Suprapubic skin (tissue), 3 donors: ENCODE measurements at regions not wholly inside any gene's neighbourhood (a gene's known extent, or its start where the extent isn't known, plus 50 kb on each side); places are given as distances from the start of the nearest gene placed in this dataset.
"Not testable (repeated sequence)": the region's sequence is repeated elsewhere in the genome, so short reads cannot be mapped to it uniquely, and the experiment has no call there.

ENCODE experiments used
- POLR2AphosphoS5 ChIP-seq, 3 donors: sonication (generic); formaldehyde crosslinking; IDR thresholded peaks; one replicate each; pipeline ENCODE4 v1.6.1; 2017; ENCODE audit warnings: antibody characterized with exemption in 3 of 3
- TF ChIP-seq, protein P1 (sequence below), 2 donors: fragments of 200-600 bp in 1 of 2; fragments of 450-650 bp in 1 of 2; sonication (generic) in 1 of 2; IDR thresholded peaks; one replicate each; pipeline ENCODE4 v1.5.1; 2016 to 2019; ENCODE audit warnings: antibody characterized with exemption in 2 of 2, mild to moderate bottlenecking in 1 of 2, moderate library complexity in 1 of 2

DNA sequence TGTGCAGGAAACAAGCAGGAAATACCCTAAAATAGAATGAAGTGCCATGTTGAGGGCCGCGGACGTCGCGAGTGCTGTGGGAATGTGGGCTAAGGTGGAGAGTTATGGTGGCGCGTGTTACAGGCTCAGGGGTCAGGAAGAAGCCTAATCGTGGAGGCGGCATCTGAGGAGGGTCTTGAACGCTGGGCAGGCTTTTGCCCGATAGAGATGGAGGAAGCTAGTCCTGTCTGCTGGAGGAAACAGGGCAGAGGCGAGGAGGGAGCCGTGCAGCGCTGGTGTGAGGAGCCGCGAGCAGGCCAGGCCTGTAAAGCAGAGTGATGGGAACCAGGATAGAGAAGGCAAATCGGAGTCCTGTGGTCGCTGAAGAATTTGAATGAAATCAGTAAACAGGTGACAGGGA is 1759.8 kb upstream of the DEFB115 start:
- TF ChIP-seq, protein P1, sequence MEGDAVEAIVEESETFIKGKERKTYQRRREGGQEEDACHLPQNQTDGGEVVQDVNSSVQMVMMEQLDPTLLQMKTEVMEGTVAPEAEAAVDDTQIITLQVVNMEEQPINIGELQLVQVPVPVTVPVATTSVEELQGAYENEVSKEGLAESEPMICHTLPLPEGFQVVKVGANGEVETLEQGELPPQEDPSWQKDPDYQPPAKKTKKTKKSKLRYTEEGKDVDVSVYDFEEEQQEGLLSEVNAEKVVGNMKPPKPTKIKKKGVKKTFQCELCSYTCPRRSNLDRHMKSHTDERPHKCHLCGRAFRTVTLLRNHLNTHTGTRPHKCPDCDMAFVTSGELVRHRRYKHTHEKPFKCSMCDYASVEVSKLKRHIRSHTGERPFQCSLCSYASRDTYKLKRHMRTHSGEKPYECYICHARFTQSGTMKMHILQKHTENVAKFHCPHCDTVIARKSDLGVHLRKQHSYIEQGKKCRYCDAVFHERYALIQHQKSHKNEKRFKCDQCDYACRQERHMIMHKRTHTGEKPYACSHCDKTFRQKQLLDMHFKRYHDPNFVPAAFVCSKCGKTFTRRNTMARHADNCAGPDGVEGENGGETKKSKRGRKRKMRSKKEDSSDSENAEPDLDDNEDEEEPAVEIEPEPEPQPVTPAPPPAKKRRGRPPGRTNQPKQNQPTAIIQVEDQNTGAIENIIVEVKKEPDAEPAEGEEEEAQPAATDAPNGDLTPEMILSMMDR (IDR thresholded peaks at IDR 0.05), result not testable (repeated sequence)
- not testable (repeated sequence) for TF ChIP-seq POLR2AphosphoS5 (IDR thresholded peaks at IDR 0.05)
